CD14-positive monocyte (primary cell): ENCODE measurements at regions not wholly inside any gene's neighbourhood (a gene's known extent, or its start where the extent isn't known, plus 50 kb on each side); places are given as distances from the start of the nearest gene placed in this dataset.
A peak's percentile ranks its signal among the peaks of the same experiment; 100 is the strongest.

ENCODE experiments used
- DNase-seq, 3 donors: peaks; one replicate each; pipeline ENCODE4 v3.0.0-alpha.2; 2011 to 2022
- H2AFZ ChIP-seq: 2 replicates; pipeline ENCODE4 v1.6.0; 2012; ENCODE audit warnings: mild to moderate bottlenecking, low read depth, low read length, inconsistent platforms; ENCODE audit not compliant: insufficient read depth, poor library complexity, severe bottlenecking
- H3K27ac ChIP-seq, 2 donors: 1 replicate in 1 of 2; 2 replicates in 1 of 2; pipeline ENCODE4 v1.5.1; 2012 to 2013; ENCODE audit warnings: low read length in 2 of 2, control low read depth in 1 of 2, inconsistent platforms in 1 of 2, low read depth in 1 of 2, mild to moderate bottlenecking in 1 of 2
- H3K27me3 ChIP-seq, 2 donors: one replicate each; pipeline versions ENCODE4 v1.6.0 to v1.6.1; 2011 to 2013; ENCODE audit warnings: low read length in 2 of 2; ENCODE audit not compliant: control insufficient read depth in 2 of 2, insufficient read depth in 2 of 2
- H3K36me3 ChIP-seq, 2 donors: replicated peaks in 1 of 2; 1 replicate in 1 of 2; 2 replicates in 1 of 2; pipeline versions ENCODE4 v1.5.1 to v1.6.1; 2012 to 2013; ENCODE audit warnings: low read length in 2 of 2, control low read depth in 1 of 2, inconsistent platforms in 1 of 2, mild to moderate bottlenecking in 1 of 2; ENCODE audit not compliant: insufficient read depth in 2 of 2, control insufficient read depth in 1 of 2
- H3K4me1 ChIP-seq, 2 donors: 1 replicate in 1 of 2; 2 replicates in 1 of 2; pipeline versions ENCODE4 v1.5.1 to v1.6.1; 2012 to 2013; ENCODE audit warnings: low read length in 2 of 2, control low read depth in 1 of 2, inconsistent platforms in 1 of 2, mild to moderate bottlenecking in 1 of 2, moderate library complexity in 1 of 2; ENCODE audit not compliant: insufficient read depth in 2 of 2, control insufficient read depth in 1 of 2
- H3K4me2 ChIP-seq: replicated peaks from 2 replicates; pipeline ENCODE3; 2012; ENCODE audit warnings: low read length, moderate library complexity, mild to moderate bottlenecking; ENCODE audit not compliant: poor library complexity, severe bottlenecking; ENCODE audit errors: extremely low read depth
- H3K4me3 ChIP-seq, 3 experiments: fragments of 200-600 bp in 1 of 3; sonication (generic) in 1 of 3; replicated peaks in 1 of 3; 1 replicate in 2 of 3; 2 replicates in 1 of 3; pipeline ENCODE4 v1.5.1; 2011 to 2013; ENCODE audit warnings: low read length in 3 of 3, mild to moderate bottlenecking in 3 of 3, control low read depth in 2 of 3, low read depth in 2 of 3, inconsistent platforms in 1 of 3, moderate library complexity in 1 of 3
- H3K79me2 ChIP-seq: 2 replicates; pipeline ENCODE4 v1.6.0; 2012; ENCODE audit warnings: mild to moderate bottlenecking, control low read depth, inconsistent platforms, low read length, moderate library complexity; ENCODE audit not compliant: insufficient read depth
- H3K9ac ChIP-seq: 2 replicates; pipeline ENCODE4 v1.6.0; 2017; ENCODE audit warnings: low read length, mild to moderate bottlenecking; ENCODE audit not compliant: insufficient read depth, poor library complexity, severe bottlenecking
- H3K9me3 ChIP-seq, 2 donors: replicated peaks in 1 of 2; 1 replicate in 1 of 2; 2 replicates in 1 of 2; pipeline versions ENCODE4 v1.5.1 to v1.6.1; 2012 to 2013; ENCODE audit warnings: low read length in 2 of 2, control low read depth in 1 of 2; ENCODE audit not compliant: control insufficient read depth in 1 of 2, insufficient read depth in 1 of 2
- H4K20me1 ChIP-seq: 2 replicates; pipeline ENCODE4 v1.6.0; 2012; ENCODE audit warnings: mild to moderate bottlenecking, low read length, control low read depth, moderate library complexity; ENCODE audit not compliant: insufficient read depth
- H3K27ac Mint-ChIP-seq, 7 donors: one replicate each; pipeline ENCODE4 v1.8.0; 2020; ENCODE audit warnings: mild to moderate bottlenecking in 7 of 7, mixed read lengths in 7 of 7, moderate library complexity in 6 of 7, inconsistent platforms in 2 of 7
- H3K27me3 Mint-ChIP-seq, 3 donors: one replicate each; pipeline ENCODE4 v1.8.0; 2021 to 2022; ENCODE audit warnings: low read depth in 3 of 3, mild to moderate bottlenecking in 3 of 3, mixed read lengths in 3 of 3, moderate library complexity in 3 of 3, inconsistent platforms in 1 of 3
- H3K36me3 Mint-ChIP-seq, 2 donors: one replicate each; pipeline ENCODE4 v1.8.0; 2020; ENCODE audit warnings: mixed read lengths in 2 of 2, inconsistent platforms in 1 of 2, mild to moderate bottlenecking in 1 of 2
- H3K4me1 Mint-ChIP-seq: one replicate; pipeline ENCODE4 v1.8.0; 2020; ENCODE audit warnings: mild to moderate bottlenecking, mixed read lengths
- H3K4me3 Mint-ChIP-seq, 2 donors: one replicate each; pipeline ENCODE4 v1.8.0; 2020; ENCODE audit warnings: mild to moderate bottlenecking in 2 of 2, mixed read lengths in 2 of 2, moderate library complexity in 1 of 2
- H3K9me3 Mint-ChIP-seq, 7 donors: one replicate each; pipeline ENCODE4 v1.8.0; 2020 to 2022; ENCODE audit warnings: mixed read lengths in 7 of 7, mild to moderate bottlenecking in 6 of 7, moderate library complexity in 6 of 7, inconsistent platforms in 2 of 7
- WGBS: methylation state at CpG from one replicate; pipeline ENCODE4 v1.1.5; 2013; ENCODE audit warnings: missing lambda C conversion rate; ENCODE audit not compliant: insufficient coverage; 5-methylcytosine and 5-hydroxymethylcytosine counted together
- intact Hi-C, 2 donors: fragments of 100-400 bp; cut with micrococcal nuclease; formaldehyde crosslinking; loops; one replicate each; pipeline versions ENCODE4 v1.15.0 to v1.15.1; 2023
- TF ChIP-seq, protein P1 (sequence below): fragments of 200-600 bp; IDR thresholded peaks from one replicate; pipeline ENCODE4 v1.8.0; 2022; ENCODE audit warnings: antibody characterized with exemption, mild to moderate bottlenecking

DNA sequence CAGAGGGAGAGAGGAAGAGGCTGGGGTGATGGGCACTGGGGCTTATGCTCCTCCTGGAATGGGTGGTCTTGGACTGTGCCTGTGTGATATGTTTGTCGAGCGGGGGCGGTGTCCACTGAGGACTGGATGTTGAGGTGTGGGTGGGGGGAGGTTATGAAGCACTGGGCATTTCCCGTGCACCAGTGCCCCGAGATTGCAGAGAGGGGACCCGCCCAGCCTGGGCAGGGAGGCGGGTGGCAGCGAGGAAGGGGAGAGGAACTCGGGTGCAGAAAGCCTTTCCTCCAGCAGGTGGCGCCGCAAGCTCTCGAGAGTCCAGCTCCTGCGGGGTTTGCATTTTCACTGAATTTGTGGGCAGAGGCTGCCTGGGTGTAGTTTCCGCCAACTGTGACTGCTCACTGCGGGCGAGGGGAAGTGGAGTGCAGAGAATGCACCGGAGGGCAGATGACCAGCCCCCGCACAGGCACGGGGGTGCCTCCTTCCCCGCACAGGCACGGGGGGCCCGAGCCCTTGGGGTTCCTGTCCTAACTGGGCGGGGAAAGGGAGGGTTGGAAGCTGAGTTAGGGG is 190.6 kb downstream of the SEC14L1 start:
- H3K79me2 ChIP-seq, result peaks cover 23% of the 10 kb centered on the region
- H4K20me1 ChIP-seq, result no peaks in the 10 kb centered on the region
- Mint-ChIP-seq H3K27ac (peak overlapping the region; percentile 76 to 89 (median 85)), H3K36me3 (peaks cover 10 to 16% of the 10 kb centered on the region in 2 donors), H3K4me3 (peak overlapping the region; percentile 63 to 85), H3K27me3 (peaks cover 0 to 2% (median 0%) of the 10 kb centered on the region in 3 donors), H3K4me1 (peaks cover 39% of the 10 kb centered on the region), H3K9me3 (peaks cover 0 to 5% (median 0%) of the 10 kb centered on the region in 7 donors)
- H3K9ac ChIP-seq, result peak overlapping the region; percentile 51
- TF ChIP-seq, protein P1, sequence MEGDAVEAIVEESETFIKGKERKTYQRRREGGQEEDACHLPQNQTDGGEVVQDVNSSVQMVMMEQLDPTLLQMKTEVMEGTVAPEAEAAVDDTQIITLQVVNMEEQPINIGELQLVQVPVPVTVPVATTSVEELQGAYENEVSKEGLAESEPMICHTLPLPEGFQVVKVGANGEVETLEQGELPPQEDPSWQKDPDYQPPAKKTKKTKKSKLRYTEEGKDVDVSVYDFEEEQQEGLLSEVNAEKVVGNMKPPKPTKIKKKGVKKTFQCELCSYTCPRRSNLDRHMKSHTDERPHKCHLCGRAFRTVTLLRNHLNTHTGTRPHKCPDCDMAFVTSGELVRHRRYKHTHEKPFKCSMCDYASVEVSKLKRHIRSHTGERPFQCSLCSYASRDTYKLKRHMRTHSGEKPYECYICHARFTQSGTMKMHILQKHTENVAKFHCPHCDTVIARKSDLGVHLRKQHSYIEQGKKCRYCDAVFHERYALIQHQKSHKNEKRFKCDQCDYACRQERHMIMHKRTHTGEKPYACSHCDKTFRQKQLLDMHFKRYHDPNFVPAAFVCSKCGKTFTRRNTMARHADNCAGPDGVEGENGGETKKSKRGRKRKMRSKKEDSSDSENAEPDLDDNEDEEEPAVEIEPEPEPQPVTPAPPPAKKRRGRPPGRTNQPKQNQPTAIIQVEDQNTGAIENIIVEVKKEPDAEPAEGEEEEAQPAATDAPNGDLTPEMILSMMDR, result peak; percentile 88
- WGBS, result 10% methylated on average over 19 of the region's 23 CpGs
- H3K4me2 ChIP-seq, result peak overlapping the region; percentile 78
- no peaks in the 10 kb centered on the region for H3K9me3 ChIP-seq
- intact Hi-C loops, result loop anchor here (1.0 to 5.0 kb wide), 7 partner anchors 41 to 164 kb away; no protein-coding TSS in a partner anchor
- H3K27ac ChIP-seq, result peak overlapping the region; percentile 36 to 83
- peak; percentile 90 to 93 (median 93) for DNase-seq
- H3K4me3 ChIP-seq, result peak overlapping the region; percentile 7 to 70 (median 20)
- H3K27me3 ChIP-seq, result no peaks in the 10 kb centered on the region
- H3K4me1 ChIP-seq, result peaks cover 20 to 37% of the 10 kb centered on the region in 2 donors
- no peaks in the 10 kb centered on the region for H3K36me3 ChIP-seq
- H2AFZ ChIP-seq, result peak overlapping the region; percentile 77

DNA sequence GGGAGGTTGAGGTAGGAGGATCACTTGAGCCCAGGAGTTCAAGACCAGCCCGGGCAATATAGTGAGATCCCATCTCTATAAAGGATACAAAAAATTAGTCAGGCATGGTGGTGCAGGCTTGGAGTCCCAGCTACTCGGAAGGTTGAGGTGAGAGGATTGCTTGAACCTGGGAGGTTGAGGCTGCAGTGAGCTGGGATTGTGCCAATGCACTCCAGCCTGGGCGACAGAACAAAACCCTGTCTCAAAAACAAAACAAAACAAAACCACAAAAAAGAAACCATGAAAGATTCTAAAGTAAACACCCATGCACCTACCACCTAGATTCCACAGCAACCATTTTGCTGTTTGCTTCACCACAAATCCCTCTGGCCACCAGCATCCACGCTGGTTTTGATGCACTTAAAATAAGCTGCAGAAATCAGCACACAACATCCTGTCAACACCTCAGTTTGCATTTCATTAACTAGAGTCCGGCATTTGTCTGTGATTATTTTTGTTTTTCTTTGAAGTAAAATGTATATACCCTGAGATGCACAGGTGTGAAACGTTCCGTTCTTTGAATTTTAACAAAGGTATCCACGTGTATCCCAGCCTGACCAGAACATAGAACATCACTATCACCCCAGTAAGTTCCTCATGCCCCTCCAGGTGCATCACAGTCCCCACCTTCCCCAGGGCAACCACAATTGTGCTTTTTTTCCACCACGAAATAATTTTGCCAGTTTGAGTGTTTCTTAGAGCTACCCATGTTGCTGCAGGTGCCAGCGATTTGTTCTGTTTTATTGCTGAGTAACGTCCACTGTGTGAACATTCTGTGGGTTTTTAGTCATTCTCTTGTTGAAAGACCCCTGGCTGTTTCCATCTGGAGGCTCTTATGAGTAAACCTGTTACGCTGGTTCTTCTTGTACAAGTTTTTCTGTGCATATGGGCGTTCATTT is 191.5 kb downstream of the SEC14L1 start:
- no peaks in the 10 kb centered on the region for H4K20me1 ChIP-seq
- Mint-ChIP-seq H3K9me3 (peaks cover 1 to 11% (median 7%) of the 10 kb centered on the region in 7 donors), H3K4me3 (peak overlapping the region; percentile 63 to 85), H3K27ac (peak overlapping the region in 6 of 7 donors; percentile 76 to 89 (median 82)), H3K4me1 (peaks cover 34% of the 10 kb centered on the region), H3K36me3 (peaks cover 12 to 20% of the 10 kb centered on the region in 2 donors), H3K27me3 (peaks cover 0 to 2% (median 0%) of the 10 kb centered on the region in 3 donors)
- H3K9ac ChIP-seq, result peak overlapping the region; percentile 51
- H2AFZ ChIP-seq, result peak overlapping the region; percentile 77
- H3K9me3 ChIP-seq, result peaks cover 0 to 5% of the 10 kb centered on the region in 2 donors
- H3K4me2 ChIP-seq, result peak overlapping the region; percentile 78
- TF ChIP-seq, protein P1, result no peak
- H3K27ac ChIP-seq, result peak overlapping the region; percentile 36 to 83
- WGBS, result 62% methylated on average over 8 of the region's 13 CpGs
- intact Hi-C loops, result loop anchor here (5.0 kb wide), 4 partner anchors 40 to 120 kb away; no protein-coding TSS in a partner anchor
- peaks cover 16 to 32% of the 10 kb centered on the region in 2 donors for H3K4me1 ChIP-seq
- H3K79me2 ChIP-seq, result peaks cover 20% of the 10 kb centered on the region
- H3K4me3 ChIP-seq, result peak overlapping the region in 1 of 3 experiments; percentile 70
- H3K36me3 ChIP-seq, result no peaks in the 10 kb centered on the region
- no peaks in the 10 kb centered on the region for H3K27me3 ChIP-seq
- DNase-seq, result no peak
